Erythroblast (primary cell): ENCODE measurements at regions not wholly inside any gene's neighbourhood (a gene's known extent, or its start where the extent isn't known, plus 50 kb on each side); places are given as distances from the start of the nearest gene placed in this dataset.

Experiments used
- GATA1 ChIP-seq: IDR thresholded peaks from 2 replicates; pipeline ENCODE4 v1.6.1; 2011; ENCODE audit warnings: low read depth, mild to moderate bottlenecking, control low read depth, low read length, moderate library complexity
- POLR2A ChIP-seq: IDR thresholded peaks from 2 replicates; pipeline ENCODE4 v1.6.1; 2011; ENCODE audit warnings: mild to moderate bottlenecking, low read length

GRCh38 chr15:79221696-79222095 is 60.8 kb upstream of the ANKRD34C start:
- TF ChIP-seq POLR2A (no peak), GATA1 (no peak)
